ENCODE measurements at regions not wholly inside any gene's neighbourhood (a gene's known extent, or its start where the extent isn't known, plus 50 kb on each side); places are given as distances from the start of the nearest gene placed in this dataset.

DNA sequence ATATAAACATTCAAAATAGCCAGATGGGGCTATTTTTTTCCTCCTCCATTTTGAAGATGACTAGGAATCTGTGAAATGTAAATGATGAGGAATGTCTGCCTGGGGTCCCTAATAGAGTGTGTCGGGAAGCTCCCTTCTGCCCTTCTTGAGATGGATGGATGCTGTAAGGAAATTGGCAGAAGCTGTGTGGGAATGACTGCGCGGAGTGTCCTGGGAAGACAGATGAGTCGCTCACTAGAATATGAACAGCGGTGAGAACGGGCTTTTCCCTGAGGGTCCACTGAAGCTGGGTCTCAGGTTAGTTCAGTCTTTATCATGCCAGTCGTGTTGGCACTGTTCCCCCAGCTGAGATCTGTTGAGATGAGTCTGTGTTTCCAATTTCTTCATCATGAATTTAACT, 75.1 kb upstream of the PLPP4 start:
- WGBS, 5 donors = 77 to 88% (median 81%) methylated on average over 7 of the region's 7 CpGs
- no peaks in the 10 kb centered on the region for H3K36me3 ChIP-seq
- DNase-seq = no peak
- H3K4me1 ChIP-seq = no peaks in the 10 kb centered on the region
- no peak overlapping the region for H3K4me3 ChIP-seq
- TF ChIP-seq POLR2A (IDR thresholded peaks at IDR 0.05) = no peak
- TF ChIP-seq, protein P1, sequence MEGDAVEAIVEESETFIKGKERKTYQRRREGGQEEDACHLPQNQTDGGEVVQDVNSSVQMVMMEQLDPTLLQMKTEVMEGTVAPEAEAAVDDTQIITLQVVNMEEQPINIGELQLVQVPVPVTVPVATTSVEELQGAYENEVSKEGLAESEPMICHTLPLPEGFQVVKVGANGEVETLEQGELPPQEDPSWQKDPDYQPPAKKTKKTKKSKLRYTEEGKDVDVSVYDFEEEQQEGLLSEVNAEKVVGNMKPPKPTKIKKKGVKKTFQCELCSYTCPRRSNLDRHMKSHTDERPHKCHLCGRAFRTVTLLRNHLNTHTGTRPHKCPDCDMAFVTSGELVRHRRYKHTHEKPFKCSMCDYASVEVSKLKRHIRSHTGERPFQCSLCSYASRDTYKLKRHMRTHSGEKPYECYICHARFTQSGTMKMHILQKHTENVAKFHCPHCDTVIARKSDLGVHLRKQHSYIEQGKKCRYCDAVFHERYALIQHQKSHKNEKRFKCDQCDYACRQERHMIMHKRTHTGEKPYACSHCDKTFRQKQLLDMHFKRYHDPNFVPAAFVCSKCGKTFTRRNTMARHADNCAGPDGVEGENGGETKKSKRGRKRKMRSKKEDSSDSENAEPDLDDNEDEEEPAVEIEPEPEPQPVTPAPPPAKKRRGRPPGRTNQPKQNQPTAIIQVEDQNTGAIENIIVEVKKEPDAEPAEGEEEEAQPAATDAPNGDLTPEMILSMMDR (IDR thresholded peaks at IDR 0.05 in 8 of 11, conservative IDR thresholded peaks at IDR 0.05 in 3 of 11) = no peak
- H3K9me3 ChIP-seq = no peaks in the 10 kb centered on the region
- no peak overlapping the region for H3K27ac ChIP-seq
- H3K27me3 ChIP-seq (replicated peaks in 1 of 7) = peaks cover 0 to 13% (median 0%) of the 10 kb centered on the region in 7 donors
- intact Hi-C loops (cut with DNase I; ENCODE audit: low total_unique reads) = no loop called here

DNA sequence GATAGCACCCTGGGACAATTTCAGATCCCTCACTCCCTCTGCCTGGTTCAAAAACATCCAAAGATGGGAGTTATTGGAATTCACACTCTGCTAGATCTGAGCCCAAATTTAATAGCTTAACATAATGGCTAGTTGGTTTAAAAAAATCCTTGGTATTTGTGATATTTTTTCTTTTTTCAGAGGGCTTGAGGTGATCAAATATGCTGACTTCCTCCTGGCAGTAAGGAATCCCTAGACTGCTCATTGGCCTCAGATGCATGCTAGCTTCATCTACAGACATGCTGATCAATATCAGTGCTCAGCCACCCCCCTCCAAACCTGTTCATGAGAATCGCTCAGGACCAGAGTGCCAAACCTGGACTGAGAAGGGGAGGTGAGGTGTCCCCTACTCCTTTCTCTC, 74.7 kb upstream of the PLPP4 start:
- Histone ChIP-seq H3K9me3 (no peaks in the 10 kb centered on the region), H3K27ac (no peak overlapping the region), H3K36me3 (no peaks in the 10 kb centered on the region), H3K27me3 (replicated peaks in 1 of 7) (peaks cover 0 to 13% (median 0%) of the 10 kb centered on the region in 7 donors), H3K4me1 (no peaks in the 10 kb centered on the region), H3K4me3 (no peak overlapping the region)
- intact Hi-C loops (cut with DNase I; ENCODE audit: low total_unique reads) = no loop called here
- 86 to 100% (median 100%) methylated on average over 1 of the region's 1 CpG for WGBS, 5 donors
- DNase-seq = no peak
- TF ChIP-seq POLR2AphosphoS5 (IDR thresholded peaks at IDR 0.05) (no peak), POLR2A (IDR thresholded peaks at IDR 0.05) (no peak)
- TF ChIP-seq, protein P1 (IDR thresholded peaks at IDR 0.05 in 8 of 11, conservative IDR thresholded peaks at IDR 0.05 in 3 of 11) = no peak

DNA sequence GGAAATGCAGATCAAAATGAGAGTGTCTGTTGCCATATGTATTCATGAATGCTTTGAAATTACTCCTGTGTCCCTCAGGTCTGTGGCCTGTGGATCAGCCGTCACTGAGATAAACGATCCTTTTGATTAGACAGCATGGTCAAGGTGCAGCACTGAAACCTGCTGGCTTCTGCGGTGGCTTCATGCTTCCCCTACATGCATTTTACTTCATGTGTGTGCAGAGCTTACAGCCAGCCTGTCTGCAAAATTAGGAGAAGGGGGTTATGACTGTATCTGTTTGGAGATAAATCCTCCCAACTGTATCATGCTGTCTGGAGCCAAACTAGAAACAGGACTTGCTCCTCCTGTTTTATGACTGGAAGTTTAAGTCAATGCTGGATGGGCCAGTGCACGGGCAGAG, 71.0 kb upstream of the PLPP4 start:
- H3K27ac ChIP-seq = no peak overlapping the region
- DNase-seq = no peak
- H3K4me3 ChIP-seq = no peak overlapping the region
- H3K9me3 ChIP-seq = no peaks in the 10 kb centered on the region
- WGBS, 5 donors = 70 to 75% (median 72%) methylated on average over 4 of the region's 4 CpGs
- H3K27me3 ChIP-seq (replicated peaks in 1 of 7) = peaks cover 0 to 13% (median 0%) of the 10 kb centered on the region in 7 donors
- no peaks in the 10 kb centered on the region for H3K36me3 ChIP-seq
- intact Hi-C loops (cut with DNase I; ENCODE audit: low total_unique reads) = no loop called here
- TF ChIP-seq, protein P1 (IDR thresholded peaks at IDR 0.05 in 8 of 11, conservative IDR thresholded peaks at IDR 0.05 in 3 of 11) = no peak
- no peak for TF ChIP-seq POLR2A (IDR thresholded peaks at IDR 0.05)
- no peak for TF ChIP-seq POLR2AphosphoS5 (IDR thresholded peaks at IDR 0.05)
- no peaks in the 10 kb centered on the region for H3K4me1 ChIP-seq

DNA sequence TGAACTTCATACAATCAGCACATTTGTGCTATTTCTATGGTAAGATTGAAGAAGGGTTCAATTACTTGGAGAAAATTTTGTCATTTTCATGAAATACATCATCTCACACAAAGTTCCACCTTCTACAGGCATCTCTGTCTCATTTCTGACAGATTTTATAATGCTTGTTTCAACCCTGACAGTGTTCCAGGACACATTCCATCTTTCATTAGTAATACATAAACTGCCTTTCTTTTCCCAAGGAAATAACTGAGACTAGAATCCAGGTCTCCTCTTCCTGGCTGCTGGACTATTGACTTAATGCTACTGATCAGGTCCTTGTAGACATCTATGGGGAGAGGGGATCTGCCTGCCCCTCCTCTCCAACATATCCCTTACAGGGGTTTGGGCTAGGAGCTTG, 70.1 kb upstream of the PLPP4 start:
- intact Hi-C loops (cut with DNase I; ENCODE audit: low total_unique reads) = no loop called here
- H3K36me3 ChIP-seq = no peaks in the 10 kb centered on the region
- no peak overlapping the region for H3K4me3 ChIP-seq
- DNase-seq = no peak
- H3K4me1 ChIP-seq = no peaks in the 10 kb centered on the region
- H3K27ac ChIP-seq = no peak overlapping the region
- peaks cover 0 to 13% (median 0%) of the 10 kb centered on the region in 7 donors for H3K27me3 ChIP-seq (replicated peaks in 1 of 7)
- no peaks in the 10 kb centered on the region for H3K9me3 ChIP-seq
- TF ChIP-seq POLR2A (IDR thresholded peaks at IDR 0.05) (no peak), POLR2AphosphoS5 (IDR thresholded peaks at IDR 0.05) (no peak)
- TF ChIP-seq, protein P1 (IDR thresholded peaks at IDR 0.05 in 8 of 11, conservative IDR thresholded peaks at IDR 0.05 in 3 of 11) = no peak
